ENCODE measurements at regions not wholly inside any gene's neighbourhood (a gene's known extent, or its start where the extent isn't known, plus 50 kb on each side); places are given as distances from the start of the nearest gene placed in this dataset.

GRCh38 chr12:59452259-59452658 lies 143.6 kb upstream of the SLC16A7 start:
- WGBS, 4 donors: 56 to 86% (median 63%) methylated on average over 1 of the region's 1 CpG
- intact Hi-C loops (cut with DNase I): no loop called here
- no peak overlapping the region for H3K27ac ChIP-seq
- no peak for DNase-seq
- TF ChIP-seq POLR2A (IDR thresholded peaks at IDR 0.05) (no peak), CTCF (IDR thresholded peaks at IDR 0.05) (no peak)
- no peak overlapping the region for H3K4me3 ChIP-seq
- H3K36me3 ChIP-seq (replicated peaks in 1 of 2): no peaks in the 10 kb centered on the region
- no peaks in the 10 kb centered on the region for H3K4me1 ChIP-seq (replicated peaks in 1 of 2)
- H3K9me3 ChIP-seq (replicated peaks in 1 of 3): no peaks in the 10 kb centered on the region
- no peaks in the 10 kb centered on the region for H3K27me3 ChIP-seq

- no peak overlapping the region for H3K4me3 ChIP-seq
- no peaks in the 10 kb centered on the region for H3K36me3 ChIP-seq (replicated peaks in 1 of 2)
- H3K27me3 ChIP-seq: no peaks in the 10 kb centered on the region
- H3K4me1 ChIP-seq (replicated peaks in 1 of 2): no peaks in the 10 kb centered on the region
- WGBS, 4 donors: 63 to 95% (median 86%) methylated on average over 3 of the region's 3 CpGs
- DNase-seq: no peak
- no peak overlapping the region for H3K27ac ChIP-seq
- intact Hi-C loops (cut with DNase I): no loop called here
- no peak for TF ChIP-seq POLR2A (IDR thresholded peaks at IDR 0.05)
- no peak for TF ChIP-seq CTCF (IDR thresholded peaks at IDR 0.05)
- no peaks in the 10 kb centered on the region for H3K9me3 ChIP-seq (replicated peaks in 1 of 3)
These were observed 149.7 kb upstream of the SLC16A7 start for GRCh38 chr12:59446116-59446515.

- peak in 4 of 6 experiments; percentile 10 to 33 (median 24) for TF ChIP-seq CTCF (IDR thresholded peaks at IDR 0.05)
- TF ChIP-seq POLR2A (IDR thresholded peaks at IDR 0.05): no peak
- Histone ChIP-seq H3K27ac (no peak overlapping the region), H3K27me3 (no peaks in the 10 kb centered on the region), H3K9me3 (replicated peaks in 1 of 3) (no peaks in the 10 kb centered on the region), H3K4me1 (replicated peaks in 1 of 2) (no peaks in the 10 kb centered on the region), H3K36me3 (replicated peaks in 1 of 2) (no peaks in the 10 kb centered on the region), H3K4me3 (no peak overlapping the region)
- peak in 3 of 7 donors; percentile 10 to 35 (median 18) for DNase-seq
- intact Hi-C loops (cut with DNase I): no loop called here
- 85 to 88% (median 86%) methylated on average over 1 of the region's 1 CpG for WGBS, 4 donors
These were observed 150.9 kb upstream of the SLC16A7 start for GRCh38 chr12:59444932-59445331.

GRCh38 chr12:59432057-59432456 lies 163.8 kb upstream of the SLC16A7 start:
- TF ChIP-seq CTCF (IDR thresholded peaks at IDR 0.05) (no peak), POLR2A (IDR thresholded peaks at IDR 0.05) (no peak)
- Histone ChIP-seq H3K4me1 (replicated peaks in 1 of 2) (no peaks in the 10 kb centered on the region), H3K27me3 (no peaks in the 10 kb centered on the region), H3K36me3 (replicated peaks in 1 of 2) (no peaks in the 10 kb centered on the region), H3K27ac (no peak overlapping the region), H3K4me3 (no peak overlapping the region), H3K9me3 (replicated peaks in 1 of 3) (no peaks in the 10 kb centered on the region)
- WGBS, 4 donors: 63 to 73% (median 71%) methylated on average over 1 of the region's 1 CpG
- intact Hi-C loops (cut with DNase I): loop anchor here in 1 of 2 donors (10.0 kb wide), 1 partner anchor 403 kb away; no protein-coding TSS in a partner anchor
- no peak for DNase-seq
